Superior temporal gyrus (tissue), 1 donor: ENCODE measurements at regions not wholly inside any gene's neighbourhood (a gene's known extent, or its start where the extent isn't known, plus 50 kb on each side); places are given as distances from the start of the nearest gene placed in this dataset.
"Not testable (repeated sequence)": the region's sequence is repeated elsewhere in the genome, so short reads cannot be mapped to it uniquely, and the experiment has no call there.

Source experiments
- DNase-seq: peaks from one replicate; pipeline ENCODE4 v3.0.0-alpha.2; 2016; ENCODE audit errors: extremely low spot score

- no peak for DNase-seq
These were observed 68.1 kb upstream of the FGF3 start for GRCh38 chr11:69887330-69887729.

DNA sequence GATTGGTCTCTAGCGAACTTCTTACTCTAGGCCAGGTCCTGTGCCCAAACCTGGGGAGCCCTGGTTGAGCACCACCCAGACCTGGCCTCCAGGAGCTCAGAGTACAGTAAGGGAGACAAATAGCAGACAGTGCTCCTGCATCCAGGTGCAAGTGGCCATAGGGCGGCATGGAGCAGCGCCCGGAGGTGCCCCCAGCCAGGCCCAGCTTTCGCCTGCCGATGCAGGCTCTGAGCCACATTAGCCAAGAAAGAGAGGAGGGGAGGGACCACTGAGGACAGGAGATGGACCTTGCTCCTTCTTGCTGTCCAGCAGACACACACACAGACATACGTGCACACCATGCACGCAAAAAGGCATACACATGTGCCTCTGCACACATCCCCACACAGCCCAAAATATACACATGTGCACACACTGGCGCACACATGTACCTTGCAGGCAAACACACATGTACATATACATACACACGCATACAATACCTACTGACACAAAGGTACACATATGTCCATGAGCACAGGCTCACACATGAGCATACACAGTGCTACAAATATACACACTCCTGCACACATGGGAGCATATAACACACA is 68.7 kb upstream of the FGF3 start:
- no peak for DNase-seq

DNA sequence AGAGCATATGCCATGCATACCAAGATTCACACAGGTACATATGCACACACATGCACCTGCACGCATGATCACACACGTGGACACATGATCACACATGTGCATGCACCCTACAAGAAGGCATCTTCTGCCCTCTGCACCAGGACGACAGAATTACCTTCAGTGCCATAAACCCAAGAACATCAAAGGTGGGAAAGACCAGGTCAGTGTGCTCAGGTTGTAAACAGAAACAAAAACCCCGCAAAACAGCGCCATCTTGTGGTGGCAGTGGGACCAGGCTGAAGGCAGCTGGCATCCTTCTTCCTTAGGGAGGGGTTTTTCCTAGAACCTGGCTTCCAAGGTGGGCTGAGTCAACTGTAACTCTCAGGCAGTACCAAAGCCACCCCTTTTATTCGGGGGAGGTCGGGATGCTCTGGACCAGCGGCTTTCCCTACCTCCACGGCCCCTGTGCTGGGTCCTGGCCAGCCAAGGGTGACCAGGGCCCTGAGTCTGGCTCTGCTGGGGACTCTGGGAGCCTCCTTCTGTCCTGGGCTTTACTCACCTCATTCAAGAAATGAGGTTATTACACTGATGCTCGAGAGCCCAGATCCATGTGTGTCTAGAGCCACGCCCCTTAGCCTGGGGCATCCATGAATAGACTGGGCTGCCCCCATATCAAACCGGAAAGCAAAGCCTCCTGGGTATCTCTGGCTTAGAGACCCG is 69.4 kb upstream of the FGF3 start:
- peak; percentile 73 for DNase-seq

DNA sequence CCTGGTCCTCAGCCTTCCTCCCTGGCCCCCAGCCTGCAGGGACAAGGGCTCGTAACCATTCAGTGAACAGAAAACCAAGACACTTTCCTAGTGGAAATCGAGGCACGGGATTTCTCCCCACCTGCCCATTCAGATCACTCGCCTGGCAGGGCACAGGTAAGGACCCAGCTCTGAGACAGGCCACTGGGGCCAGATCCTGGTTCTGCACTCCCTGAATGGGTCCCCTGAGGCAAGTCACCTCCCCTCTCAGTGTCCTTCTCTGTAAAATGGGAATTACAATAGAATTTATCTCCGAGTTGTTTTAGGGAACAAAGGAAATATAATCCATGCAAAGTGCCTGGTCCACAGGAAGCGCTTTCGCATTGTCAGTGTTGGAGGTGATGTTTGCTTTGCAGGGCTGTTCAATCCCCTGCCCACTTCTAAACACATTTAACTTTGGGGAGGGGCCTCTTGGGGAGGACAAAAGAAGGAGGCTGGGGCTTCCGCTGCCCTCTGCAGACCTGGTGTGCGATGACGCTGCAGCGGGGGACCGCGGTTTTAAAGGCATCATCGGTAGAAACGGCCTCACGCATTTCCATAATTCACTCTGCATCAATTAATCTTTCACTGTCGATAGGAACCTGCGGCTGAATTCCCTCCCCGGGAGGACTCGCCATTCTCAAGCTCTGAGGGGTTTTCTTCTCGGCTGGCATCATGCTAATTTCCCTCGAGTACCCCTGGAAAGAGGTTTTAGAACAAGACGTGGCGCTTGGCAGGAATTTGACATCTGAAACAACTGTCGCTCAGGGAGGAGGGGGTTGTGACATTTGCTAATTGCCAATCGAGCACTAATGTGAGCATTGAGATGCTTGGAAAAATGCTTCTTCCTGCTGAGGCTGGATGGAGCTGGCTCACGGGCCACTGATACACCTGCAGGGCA is 70.4 kb upstream of the FGF3 start:
- no peak for DNase-seq

GRCh38 chr11:69890476-69890875 is 71.3 kb upstream of the FGF3 start:
- no peak for DNase-seq

DNA sequence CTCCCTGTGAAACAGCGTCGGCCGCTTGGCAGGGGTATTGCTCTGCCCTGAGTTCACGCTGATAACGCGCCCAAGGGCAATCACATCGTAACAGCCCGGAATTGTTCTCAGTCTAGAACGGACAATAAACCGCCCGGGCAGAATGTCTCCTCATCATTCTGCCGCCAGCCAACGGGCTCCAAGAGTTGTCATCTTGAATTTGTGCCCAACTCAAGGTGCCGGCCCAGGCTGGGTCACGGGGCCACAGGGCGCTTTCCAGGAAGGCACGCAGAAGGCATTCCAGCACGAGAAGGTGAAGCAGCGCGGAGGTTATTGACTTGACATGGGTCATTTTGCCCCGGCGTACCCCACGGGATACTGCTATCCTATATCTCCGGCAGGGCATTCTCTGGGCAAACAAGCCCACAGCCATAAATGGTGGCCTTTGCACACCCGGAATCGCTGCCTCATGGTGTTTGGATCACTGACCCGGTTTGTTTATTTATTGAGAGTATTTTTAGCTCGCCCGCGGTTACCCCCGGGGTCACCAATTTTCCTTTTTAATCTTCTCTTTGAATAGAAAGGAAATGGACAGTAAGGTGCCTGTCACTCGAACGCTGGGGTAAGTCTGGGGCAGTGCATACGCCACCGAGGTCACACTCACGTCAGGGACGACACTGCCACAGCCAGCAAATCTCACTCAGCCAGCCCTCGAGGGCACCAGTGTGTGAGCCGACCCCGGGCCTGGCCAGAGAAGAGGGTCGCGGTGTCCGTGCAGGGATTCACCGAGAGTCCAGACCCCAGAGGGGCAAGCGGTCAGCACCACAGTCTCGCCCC is 72.4 kb upstream of the FGF3 start:
- no peak for DNase-seq

DNA sequence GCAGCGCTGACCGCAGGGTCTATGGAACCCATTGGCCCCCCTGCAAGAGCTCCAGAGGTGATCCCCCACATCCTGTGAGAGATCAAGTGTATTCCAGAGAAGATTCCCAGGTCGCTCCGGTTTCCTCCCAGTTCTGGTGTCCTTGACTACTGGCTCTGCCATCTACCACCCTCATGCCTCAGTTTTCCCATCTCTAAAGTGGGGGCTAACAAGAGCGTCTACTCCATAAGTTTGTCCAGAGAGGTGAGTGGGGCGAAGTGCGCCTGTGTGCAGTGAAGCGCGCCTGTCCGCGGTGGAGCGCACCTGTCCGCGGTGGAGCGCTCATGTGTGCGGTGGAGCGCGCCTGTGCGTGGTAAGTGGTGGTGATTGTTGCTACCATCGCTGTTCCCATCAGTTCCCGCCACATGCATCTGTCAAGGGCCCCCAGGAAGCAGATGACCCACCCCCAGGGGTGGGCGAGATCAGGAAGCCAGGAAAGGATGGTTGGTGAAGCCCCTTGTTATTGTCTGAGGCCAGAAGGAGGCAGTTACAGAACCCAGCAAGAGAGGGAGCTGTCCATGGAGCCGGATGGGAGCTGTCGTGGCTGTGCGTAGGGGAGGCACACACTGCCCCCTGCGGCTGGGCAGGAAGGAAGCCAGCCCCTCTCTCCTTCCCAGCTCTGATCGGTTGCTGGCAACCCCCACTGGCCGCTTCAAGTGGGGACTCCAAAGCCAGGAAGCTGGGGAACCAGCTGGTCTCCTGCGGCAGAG is 73.2 kb upstream of the FGF3 start:
- no peak for DNase-seq

GRCh38 chr11:69892986-69893555 is 73.9 kb upstream of the FGF3 start:
- no peak for DNase-seq

DNA sequence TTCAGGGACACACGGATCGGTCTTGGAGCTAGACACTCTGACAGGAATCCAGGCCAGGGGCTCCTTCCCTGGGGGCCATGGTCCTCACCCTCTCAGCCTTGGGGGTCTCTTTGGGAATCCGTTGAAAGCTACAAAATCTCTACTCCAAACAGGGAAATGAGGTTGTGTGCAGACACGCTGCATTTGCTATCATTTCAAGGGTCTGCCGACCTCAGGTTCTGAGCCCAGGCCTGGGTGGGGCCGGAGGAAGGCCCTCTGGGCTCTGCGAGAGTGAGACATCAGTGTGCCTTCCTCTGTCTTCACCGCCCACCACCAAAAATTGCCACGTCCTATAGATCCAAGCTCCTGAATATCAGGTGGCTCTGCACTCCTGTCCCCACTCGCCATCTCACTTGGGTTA is 74.4 kb upstream of the FGF3 start:
- no peak for DNase-seq

DNA sequence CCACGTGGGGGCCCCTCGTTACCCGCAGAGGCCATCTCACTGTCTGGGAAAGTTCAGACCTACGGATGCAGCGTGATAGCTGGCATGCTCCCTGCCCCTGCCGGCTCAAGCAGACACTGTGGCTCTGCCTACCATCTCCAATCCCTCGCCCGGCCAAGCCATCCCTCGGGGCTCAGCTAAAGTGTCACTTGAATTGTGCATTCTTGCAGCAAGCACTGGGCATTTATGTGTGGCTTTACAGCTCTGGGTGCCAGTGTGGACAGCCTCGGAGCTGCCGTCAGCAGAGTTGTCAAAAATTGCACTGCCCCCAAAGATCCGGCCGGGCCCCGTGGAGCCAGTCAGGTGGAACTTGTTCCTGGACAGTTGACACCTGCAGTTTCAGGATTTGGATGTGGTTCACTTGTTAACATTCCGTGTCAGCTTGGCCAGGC is 75.0 kb upstream of the FGF3 start:
- no peak for DNase-seq

- no peak for DNase-seq
These were observed 75.4 kb upstream of the FGF3 start for GRCh38 chr11:69894648-69895047.

DNA sequence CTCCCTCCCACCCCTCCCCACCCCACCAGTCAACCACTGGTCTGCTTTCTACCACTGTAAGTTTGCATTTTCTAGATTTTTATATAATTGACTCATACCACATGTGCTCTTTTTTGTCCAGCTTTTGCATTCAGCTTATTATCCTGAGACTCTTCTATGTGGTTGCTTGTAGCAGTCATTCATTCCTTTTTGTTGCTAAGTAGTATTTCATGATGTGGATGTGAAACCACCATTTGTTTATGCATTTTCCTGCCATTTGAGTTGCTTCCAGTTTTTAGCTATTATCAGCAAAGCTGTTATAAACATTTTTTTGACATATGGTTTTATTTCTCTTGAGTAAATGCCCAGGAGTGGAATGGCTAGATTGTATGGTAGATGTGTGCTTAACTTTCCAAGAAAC is 77.0 kb upstream of the FGF3 start:
- no peak for DNase-seq

DNA sequence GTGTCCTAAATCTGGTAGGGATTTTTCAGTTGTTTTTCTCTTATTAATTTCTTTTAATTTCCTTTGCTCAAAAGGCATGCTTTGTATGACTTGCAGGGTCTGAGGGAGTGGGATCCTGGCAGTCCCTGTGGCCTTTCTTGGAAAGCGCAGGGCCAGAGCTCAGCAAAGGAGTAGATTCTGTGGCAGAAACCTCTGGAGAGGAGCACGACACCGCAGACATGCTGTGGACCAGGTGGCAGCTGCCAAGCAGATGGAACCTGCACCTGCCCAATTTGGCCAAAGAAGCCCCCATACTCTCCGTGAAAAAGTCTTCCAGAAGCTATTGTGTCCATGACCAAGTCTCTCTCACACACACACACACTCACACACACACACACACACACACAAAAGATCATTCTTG is 78.9 kb upstream of the FGF3 start:
- DNase-seq: no peak

DNA sequence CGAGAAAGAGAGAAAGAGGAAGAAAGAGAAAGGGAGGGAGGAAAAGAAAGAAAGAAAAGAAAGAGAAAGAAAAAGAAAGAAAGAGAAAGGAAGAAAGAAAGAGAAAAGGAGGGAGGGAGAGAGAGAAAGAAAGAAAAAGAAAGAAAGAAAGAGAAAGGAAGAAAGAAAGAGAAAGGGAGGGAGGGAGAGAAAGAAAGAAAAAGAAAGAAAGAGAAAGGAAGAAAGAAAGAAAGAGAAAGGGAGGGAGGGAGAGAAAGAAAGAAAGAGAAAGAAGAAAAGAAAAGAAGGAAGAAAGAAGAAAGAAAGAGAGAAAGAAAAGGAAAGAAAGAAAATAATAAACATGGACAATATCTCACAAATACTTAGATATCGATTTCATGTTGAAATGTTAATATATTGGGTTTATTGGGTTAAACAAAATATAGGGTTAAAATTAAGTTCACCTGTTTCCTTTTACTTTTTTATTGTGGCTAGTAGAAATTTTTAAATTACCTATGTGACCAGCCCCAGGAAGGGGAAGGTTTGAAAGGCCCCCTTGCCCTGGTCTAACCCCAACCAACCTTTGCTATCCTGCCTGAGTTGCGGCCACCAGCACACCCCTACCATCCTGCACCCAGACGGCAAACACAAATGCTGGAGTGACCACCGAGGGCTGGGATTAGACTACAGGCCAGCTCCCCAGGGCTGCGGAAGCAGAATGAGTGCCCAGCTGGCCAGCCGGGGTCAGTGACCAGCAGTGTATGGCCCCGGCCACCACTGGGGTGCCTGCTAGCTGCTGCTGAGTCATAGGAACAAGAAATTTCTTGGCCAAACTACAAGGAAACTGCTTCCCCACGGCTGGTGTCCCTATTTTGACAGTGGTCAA is 81.0 kb upstream of the FGF3 start:
- no peak for DNase-seq

DNA sequence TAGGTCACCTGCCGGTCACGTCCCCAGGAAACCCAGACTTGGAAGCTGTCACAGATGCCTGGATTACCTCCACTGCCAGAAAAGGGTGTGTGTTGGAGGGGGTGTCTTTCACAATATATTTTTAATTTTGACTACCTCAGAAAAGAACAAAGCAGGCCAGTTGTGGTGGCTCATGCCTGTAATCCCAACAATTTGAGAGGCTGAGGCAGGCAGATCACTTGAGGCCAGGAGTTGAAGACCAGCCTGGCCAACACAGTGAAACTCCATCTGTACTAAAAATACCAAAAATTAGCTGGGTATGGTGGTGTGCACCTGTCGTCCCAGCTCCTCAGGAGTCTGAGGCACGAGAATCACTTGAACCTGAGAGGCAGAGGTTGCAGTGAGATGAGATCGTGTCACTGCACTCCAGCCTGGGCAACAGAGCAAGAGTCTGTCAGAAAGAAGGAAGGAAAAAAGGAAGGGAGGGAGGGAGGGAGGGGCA is 81.6 kb upstream of the FGF3 start:
- not testable (repeated sequence) for DNase-seq

GRCh38 chr11:69902337-69902736 is 83.1 kb upstream of the FGF3 start:
- DNase-seq: no peak

GRCh38 chr11:69903211-69903610 is 84.0 kb upstream of the FGF3 start:
- no peak for DNase-seq

DNA sequence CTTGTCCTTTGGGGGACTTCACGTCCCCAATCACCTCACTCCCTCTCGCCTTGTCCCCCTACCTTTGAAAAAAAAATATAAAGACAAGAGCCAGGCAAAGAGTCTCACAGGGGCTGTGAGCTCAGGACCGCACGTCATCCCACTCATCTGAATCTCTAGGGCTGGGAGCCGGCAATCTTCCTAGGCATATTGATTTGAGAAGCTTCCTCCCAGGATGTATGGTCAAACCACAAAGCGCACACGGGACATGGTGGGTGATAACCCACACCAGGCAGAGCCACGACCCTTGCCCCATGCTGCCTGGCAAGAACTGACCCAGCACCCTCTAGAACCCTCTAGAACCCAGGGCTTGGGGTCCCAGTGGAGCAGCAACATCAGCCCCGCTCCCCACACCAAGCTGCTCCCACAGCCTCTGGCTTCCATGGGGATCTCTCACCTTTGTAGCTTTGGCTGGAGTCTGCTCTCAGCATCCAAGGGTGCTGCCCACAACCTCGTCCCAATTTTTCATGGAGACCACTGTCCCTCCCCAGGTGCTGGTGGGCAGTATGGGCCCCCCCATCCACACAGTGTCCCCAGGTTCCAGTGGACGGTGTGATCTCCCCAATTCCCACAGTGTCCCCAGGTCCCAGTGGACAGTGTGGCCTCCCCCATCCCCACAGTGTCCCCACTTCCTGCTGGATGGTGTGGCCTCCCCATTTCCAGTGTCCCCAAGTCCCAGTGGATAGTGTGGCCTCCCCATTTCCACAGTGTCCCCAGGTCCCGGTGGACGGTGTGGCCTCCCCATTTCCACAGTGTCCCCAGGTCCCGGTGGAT is 85.2 kb upstream of the FGF3 start:
- DNase-seq: no peak
